ENCODE measurements at regions not wholly inside any gene's neighbourhood (a gene's known extent, or its start where the extent isn't known, plus 50 kb on each side); places are given as distances from the start of the nearest gene placed in this dataset.

DNA sequence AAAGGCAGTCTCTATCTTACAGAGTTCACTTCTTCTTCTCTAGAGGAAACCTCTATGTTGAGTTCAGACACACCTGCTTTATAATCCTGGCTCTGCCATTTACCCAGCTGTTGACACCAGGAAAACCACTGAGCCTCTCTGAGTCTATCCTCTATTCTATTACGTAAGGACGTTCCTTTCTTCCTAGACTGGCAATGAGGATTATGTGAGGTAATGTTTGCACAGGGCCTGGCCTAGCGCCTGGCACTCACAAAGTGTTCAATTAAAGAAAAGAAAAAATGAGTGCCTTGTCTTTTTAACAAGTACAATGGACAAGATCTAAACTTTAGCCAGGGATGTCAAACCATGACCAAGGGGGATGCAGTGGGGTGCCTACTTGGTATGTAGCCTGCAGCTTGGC lies 641.9 kb upstream of the TBX3 start:
- Histone ChIP-seq H3K4me1 (ENCODE audit: control insufficient read depth in 1 of 2, low read depth in 2 of 2) (peaks cover 14 to 37% of the 10 kb centered on the region in 2 donors), H3K9me3 (no peaks in the 10 kb centered on the region), H3K4me3 (no peak overlapping the region), H3K36me3 (no peaks in the 10 kb centered on the region), H3K27me3 (replicated peaks; ENCODE audit: insufficient read depth) (no peaks in the 10 kb centered on the region), H3K27ac (peak overlapping the region; percentile 16 to 75)
- TF ChIP-seq, protein P1, sequence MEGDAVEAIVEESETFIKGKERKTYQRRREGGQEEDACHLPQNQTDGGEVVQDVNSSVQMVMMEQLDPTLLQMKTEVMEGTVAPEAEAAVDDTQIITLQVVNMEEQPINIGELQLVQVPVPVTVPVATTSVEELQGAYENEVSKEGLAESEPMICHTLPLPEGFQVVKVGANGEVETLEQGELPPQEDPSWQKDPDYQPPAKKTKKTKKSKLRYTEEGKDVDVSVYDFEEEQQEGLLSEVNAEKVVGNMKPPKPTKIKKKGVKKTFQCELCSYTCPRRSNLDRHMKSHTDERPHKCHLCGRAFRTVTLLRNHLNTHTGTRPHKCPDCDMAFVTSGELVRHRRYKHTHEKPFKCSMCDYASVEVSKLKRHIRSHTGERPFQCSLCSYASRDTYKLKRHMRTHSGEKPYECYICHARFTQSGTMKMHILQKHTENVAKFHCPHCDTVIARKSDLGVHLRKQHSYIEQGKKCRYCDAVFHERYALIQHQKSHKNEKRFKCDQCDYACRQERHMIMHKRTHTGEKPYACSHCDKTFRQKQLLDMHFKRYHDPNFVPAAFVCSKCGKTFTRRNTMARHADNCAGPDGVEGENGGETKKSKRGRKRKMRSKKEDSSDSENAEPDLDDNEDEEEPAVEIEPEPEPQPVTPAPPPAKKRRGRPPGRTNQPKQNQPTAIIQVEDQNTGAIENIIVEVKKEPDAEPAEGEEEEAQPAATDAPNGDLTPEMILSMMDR (IDR thresholded peaks at IDR 0.05) = no peak
- ATAC-seq (ENCODE audit: insufficient number of reproducible peaks, low FRiP score, low read depth) (peak; percentile 45), DNase-seq (ENCODE audit: low spot score) (no peak)

DNA sequence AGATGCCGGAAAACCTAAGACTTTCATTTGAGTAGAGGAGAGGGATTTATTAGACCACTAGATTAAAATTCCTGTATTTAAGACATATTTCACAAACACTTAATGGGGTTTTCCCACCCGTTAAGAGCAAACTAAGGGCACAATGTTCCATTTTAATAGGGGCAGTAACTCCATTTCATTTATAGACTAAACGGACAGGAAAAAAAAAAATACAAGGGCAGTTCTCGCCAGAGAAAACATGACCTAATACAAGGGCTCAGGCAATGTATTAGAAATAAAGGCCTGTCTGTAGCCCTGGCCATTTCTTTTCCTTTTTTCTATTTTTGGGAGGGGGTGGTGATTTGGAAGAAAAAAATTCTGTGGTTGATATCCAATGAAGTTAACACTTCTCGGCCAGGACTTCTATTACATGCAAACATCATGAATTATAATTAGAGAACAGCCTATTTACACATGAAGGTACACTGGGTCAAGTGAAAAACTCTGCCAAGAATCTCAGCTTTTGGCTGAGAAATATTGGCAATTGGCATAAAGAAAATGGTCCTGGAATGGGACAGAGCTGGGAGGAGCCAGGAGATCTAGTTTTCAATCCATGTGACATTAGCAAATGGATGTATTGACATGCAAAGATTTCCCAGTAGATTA lies 641.1 kb upstream of the TBX3 start:
- ATAC-seq (ENCODE audit: insufficient number of reproducible peaks, low FRiP score, low read depth) (peak; percentile 49), DNase-seq (ENCODE audit: low spot score) (no peak)
- H3K4me1 ChIP-seq (ENCODE audit: control insufficient read depth in 1 of 2, low read depth in 2 of 2) = peaks cover 14 to 37% of the 10 kb centered on the region in 2 donors
- H3K36me3 ChIP-seq = no peaks in the 10 kb centered on the region
- peak overlapping the region; percentile 58 to 75 for H3K27ac ChIP-seq
- H3K9me3 ChIP-seq = no peaks in the 10 kb centered on the region
- H3K4me3 ChIP-seq = no peak overlapping the region
- TF ChIP-seq, protein P1 (IDR thresholded peaks at IDR 0.05) = no peak
- no peaks in the 10 kb centered on the region for H3K27me3 ChIP-seq (replicated peaks; ENCODE audit: insufficient read depth)

DNA sequence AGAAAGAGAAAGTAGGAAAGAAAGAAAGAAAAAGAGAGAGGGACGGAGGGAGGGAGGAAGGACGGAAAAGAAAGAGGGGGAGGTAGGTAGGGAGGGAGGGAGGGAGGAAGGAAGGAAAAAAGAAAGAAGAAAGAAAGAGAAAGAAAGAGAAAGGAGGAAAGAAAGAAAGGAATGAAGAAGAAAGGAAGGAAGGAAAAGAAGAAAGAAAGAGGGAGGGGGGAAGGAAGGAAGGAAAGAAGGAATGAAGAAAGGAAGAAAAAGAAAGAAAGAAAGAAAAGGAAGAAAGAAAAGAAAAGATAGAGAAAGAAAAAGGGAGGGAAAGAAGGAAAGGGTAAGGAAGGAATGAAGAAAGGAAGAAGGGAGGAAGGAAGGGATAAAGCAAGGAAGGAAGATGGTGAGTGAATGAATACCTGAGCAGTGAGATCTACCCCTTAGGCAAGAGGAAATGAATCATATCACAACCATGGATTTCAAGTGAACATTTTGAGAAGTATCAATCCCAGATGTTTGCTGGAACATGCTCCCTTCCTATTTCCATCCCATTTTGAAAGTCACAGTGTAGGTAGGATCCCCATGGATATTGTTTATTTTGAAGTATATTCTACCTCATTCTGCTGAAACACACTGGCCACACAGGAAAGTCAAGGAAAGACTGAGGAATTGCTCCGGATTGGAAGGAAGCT lies 639.4 kb upstream of the TBX3 start:
- TF ChIP-seq, protein P1 (IDR thresholded peaks at IDR 0.05) = no peak
- no peaks in the 10 kb centered on the region for H3K9me3 ChIP-seq
- H3K4me1 ChIP-seq (ENCODE audit: control insufficient read depth in 1 of 2, low read depth in 2 of 2) = peaks cover 14 to 37% of the 10 kb centered on the region in 2 donors
- DNase-seq (ENCODE audit: low spot score) = no peak
- H3K27me3 ChIP-seq (replicated peaks; ENCODE audit: insufficient read depth) = no peaks in the 10 kb centered on the region
- no peak overlapping the region for H3K27ac ChIP-seq
- no peaks in the 10 kb centered on the region for H3K36me3 ChIP-seq
- H3K4me3 ChIP-seq = no peak overlapping the region
- no peak for ATAC-seq (ENCODE audit: insufficient number of reproducible peaks, low FRiP score, low read depth)

DNA sequence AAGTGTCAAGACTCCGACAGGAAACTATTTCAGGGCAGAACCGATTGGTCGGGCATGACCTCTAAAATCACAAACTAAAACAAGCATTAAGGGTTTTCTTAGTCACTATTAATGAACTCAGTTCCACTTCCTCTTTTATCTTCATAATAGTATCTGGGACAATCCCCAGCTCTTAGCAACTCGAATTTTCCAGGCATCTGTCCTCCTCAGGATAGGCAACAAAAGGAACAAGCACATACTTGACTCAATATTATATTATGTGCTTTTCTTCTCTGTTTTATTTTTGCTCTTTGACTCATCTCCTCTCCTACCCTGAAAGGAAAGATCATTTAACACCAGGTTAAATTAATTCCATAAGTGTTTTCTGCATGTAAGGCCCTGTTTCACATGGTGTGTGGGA lies 638.3 kb upstream of the TBX3 start:
- no peaks in the 10 kb centered on the region for H3K36me3 ChIP-seq
- no peak overlapping the region for H3K4me3 ChIP-seq
- no peak overlapping the region for H3K27ac ChIP-seq
- H3K27me3 ChIP-seq (replicated peaks; ENCODE audit: insufficient read depth) = no peaks in the 10 kb centered on the region
- no peaks in the 10 kb centered on the region for H3K9me3 ChIP-seq
- ATAC-seq (ENCODE audit: insufficient number of reproducible peaks, low FRiP score, low read depth) (no peak), DNase-seq (ENCODE audit: low spot score) (no peak)
- H3K4me1 ChIP-seq (ENCODE audit: control insufficient read depth in 1 of 2, low read depth in 2 of 2) = peaks cover 14 to 37% of the 10 kb centered on the region in 2 donors
- TF ChIP-seq, protein P1 (IDR thresholded peaks at IDR 0.05) = no peak

DNA sequence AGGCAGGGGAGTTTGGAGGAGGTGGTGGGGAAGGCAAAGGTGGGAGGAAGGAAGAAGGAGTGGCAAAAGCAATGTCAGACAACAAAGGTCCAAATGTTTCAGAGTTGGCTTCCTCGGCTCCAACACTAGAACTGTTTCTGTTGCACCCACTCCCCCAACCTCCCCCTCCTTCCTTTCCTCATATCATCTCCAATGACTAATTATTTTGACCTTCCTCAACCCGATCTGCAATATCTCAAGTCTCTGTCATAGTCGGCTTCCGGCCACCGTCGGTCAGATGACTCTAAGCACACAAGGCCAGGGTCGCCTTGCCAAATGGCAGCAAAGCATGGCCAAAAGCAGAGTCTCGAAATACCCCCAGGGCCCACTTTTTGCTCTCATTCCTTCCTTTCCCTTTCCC lies 637.0 kb upstream of the TBX3 start:
- no peaks in the 10 kb centered on the region for H3K27me3 ChIP-seq (replicated peaks; ENCODE audit: insufficient read depth)
- ATAC-seq (ENCODE audit: insufficient number of reproducible peaks, low FRiP score, low read depth) (no peak), DNase-seq (ENCODE audit: low spot score) (peak; percentile 20)
- H3K4me3 ChIP-seq = no peak overlapping the region
- TF ChIP-seq, protein P1 (IDR thresholded peaks at IDR 0.05) = no peak
- peaks cover 12 to 33% of the 10 kb centered on the region in 2 donors for H3K4me1 ChIP-seq (ENCODE audit: control insufficient read depth in 1 of 2, low read depth in 2 of 2)
- no peak overlapping the region for H3K27ac ChIP-seq
- no peaks in the 10 kb centered on the region for H3K9me3 ChIP-seq
- no peaks in the 10 kb centered on the region for H3K36me3 ChIP-seq

Data from thoracic aorta (tissue), 2 donors.